Esophagus squamous epithelium (tissue), 4 donors: ENCODE measurements at regions not wholly inside any gene's neighbourhood (a gene's known extent, or its start where the extent isn't known, plus 50 kb on each side); places are given as distances from the start of the nearest gene placed in this dataset.

Experiments used
- CTCF ChIP-seq, 6 experiments: fragments of 450-650 bp in 4 of 6; fragments of 200-600 bp in 2 of 6; sonication (generic) in 2 of 6; IDR thresholded peaks; one replicate each; pipeline ENCODE4 v1.5.1; 2016 to 2019; ENCODE audit warnings: antibody characterized with exemption in 6 of 6, mild to moderate bottlenecking in 4 of 6, moderate library complexity in 4 of 6
- POLR2A ChIP-seq, 4 donors: fragments of 450-650 bp; IDR thresholded peaks; one replicate each; pipeline ENCODE4 v1.6.1; 2017; ENCODE audit warnings: antibody characterized with exemption in 4 of 4, mild to moderate bottlenecking in 4 of 4, moderate library complexity in 3 of 4

GRCh38 chr16:27685807-27686206 lies 135.9 kb downstream of the KATNIP start:
- TF ChIP-seq CTCF (IDR thresholded peaks at IDR 0.05) = no peak
- no peak for TF ChIP-seq POLR2A (IDR thresholded peaks at IDR 0.05)
